ENCODE measurements at regions not wholly inside any gene's neighbourhood (a gene's known extent, or its start where the extent isn't known, plus 50 kb on each side); places are given as distances from the start of the nearest gene placed in this dataset.

GRCh38 chr12:95607642-95608041, 56.4 kb upstream of the USP44 start:
- peak; percentile 38 for DNase-seq

DNA sequence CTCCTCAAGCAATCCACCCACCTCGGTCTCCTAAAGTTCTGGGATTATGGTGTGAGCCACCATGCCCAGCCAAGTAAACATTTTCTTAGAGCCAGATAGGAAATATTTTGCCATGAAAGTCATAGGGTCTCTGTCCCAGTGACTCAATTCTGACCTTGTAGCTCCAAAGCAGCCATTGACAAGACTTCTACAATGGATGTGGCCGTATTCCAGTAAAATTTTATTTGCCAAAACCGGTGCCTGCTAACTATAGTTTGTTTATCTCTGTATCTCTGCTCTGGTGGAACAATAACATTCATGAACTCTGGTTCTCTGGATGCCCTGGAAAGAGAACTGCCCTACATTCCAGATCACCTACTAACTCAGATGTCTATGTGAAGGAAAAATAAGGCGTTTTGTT, 54.6 kb upstream of the USP44 start:
- no peak for DNase-seq

- DNase-seq, result no peak
Measured at GRCh38 chr12:95605087-95605486, 53.8 kb upstream of the USP44 start.

- no peak for DNase-seq
Measured at GRCh38 chr12:95603351-95604145, 52.3 kb upstream of the USP44 start.

DNA sequence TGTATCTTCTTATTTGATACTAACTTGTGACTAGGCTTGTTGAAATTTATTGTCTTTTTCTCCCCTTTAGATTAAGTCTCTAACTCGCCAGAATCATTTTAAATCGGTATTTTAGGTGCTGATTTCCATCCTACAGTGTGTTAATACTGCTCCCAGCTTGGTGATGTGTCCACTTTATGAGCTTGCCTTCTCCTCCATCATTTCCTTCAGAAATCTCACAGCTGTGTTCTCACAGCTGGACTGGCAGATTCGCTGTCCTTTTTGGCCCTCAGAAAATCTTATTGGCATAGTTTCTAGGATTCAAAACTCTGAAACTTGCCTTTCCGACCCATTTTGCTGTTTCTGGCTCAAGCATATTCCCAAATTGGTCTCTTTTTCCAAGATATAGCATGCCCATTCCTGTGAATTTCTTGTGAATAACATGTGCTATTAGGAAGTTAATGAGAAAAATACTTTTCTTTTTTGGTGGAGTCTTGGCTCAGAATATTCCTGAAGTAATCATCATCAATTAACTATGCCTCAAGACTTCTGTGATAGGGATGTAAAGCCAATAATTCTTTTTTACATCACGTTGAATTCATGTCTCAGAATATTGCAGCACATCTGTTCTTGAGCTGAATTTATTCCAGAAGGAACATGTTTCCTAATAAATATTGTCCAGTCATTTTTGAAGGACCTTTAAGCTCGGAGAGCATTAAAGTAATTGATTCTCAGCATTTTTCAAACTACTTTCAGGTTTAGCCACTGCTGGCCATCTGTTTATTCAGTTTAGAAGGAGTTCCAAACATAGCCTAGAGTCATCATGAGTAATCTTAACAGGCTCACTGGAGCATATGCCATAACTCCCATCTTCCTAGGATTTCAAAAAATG, 50.0 kb upstream of the USP44 start:
- peak; percentile 42 for DNase-seq
